ENCODE measurements at regions not wholly inside any gene's neighbourhood (a gene's known extent, or its start where the extent isn't known, plus 50 kb on each side); places are given as distances from the start of the nearest gene placed in this dataset.

DNA sequence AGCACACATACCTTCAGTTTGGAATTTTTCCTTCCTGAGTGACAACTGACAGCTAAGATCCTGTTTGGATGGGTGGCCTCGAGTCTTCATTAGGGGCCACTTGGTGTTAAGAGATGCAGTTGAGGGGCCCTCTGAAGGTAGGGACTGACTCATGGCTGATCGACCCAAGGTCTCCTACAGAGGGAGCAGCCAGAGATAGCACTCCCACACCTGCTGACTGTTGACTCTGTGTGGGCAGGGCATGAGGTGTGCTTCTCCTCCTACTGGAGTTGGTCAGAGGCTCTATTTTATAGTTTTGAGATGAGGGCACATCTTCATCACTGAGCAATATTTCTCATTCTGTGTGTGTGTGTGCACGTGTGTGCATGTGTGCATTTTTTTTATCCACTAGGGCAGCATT lies 378.8 kb upstream of the PODXL start:
- TF ChIP-seq POLR2A (IDR thresholded peaks at IDR 0.05) = no peak
- TF ChIP-seq, protein P1, sequence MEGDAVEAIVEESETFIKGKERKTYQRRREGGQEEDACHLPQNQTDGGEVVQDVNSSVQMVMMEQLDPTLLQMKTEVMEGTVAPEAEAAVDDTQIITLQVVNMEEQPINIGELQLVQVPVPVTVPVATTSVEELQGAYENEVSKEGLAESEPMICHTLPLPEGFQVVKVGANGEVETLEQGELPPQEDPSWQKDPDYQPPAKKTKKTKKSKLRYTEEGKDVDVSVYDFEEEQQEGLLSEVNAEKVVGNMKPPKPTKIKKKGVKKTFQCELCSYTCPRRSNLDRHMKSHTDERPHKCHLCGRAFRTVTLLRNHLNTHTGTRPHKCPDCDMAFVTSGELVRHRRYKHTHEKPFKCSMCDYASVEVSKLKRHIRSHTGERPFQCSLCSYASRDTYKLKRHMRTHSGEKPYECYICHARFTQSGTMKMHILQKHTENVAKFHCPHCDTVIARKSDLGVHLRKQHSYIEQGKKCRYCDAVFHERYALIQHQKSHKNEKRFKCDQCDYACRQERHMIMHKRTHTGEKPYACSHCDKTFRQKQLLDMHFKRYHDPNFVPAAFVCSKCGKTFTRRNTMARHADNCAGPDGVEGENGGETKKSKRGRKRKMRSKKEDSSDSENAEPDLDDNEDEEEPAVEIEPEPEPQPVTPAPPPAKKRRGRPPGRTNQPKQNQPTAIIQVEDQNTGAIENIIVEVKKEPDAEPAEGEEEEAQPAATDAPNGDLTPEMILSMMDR (IDR thresholded peaks at IDR 0.05) = no peak

All from right lobe of liver (tissue), 4 donors.